Endothelial cell of umbilical vein (primary cell): ENCODE measurements at regions not wholly inside any gene's neighbourhood (a gene's known extent, or its start where the extent isn't known, plus 50 kb on each side); places are given as distances from the start of the nearest gene placed in this dataset.

ENCODE experiments used
- EZH2 ChIP-seq: IDR thresholded peaks from 2 replicates; pipeline ENCODE4 v1.6.1; 2012; ENCODE audit warnings: borderline replicate concordance, low read depth, mild to moderate bottlenecking, moderate library complexity, low read length, inconsistent platforms; ENCODE audit not compliant: severe bottlenecking
- FOS ChIP-seq: IDR thresholded peaks from 2 replicates; pipeline ENCODE4 v1.6.1; 2011; ENCODE audit warnings: mild to moderate bottlenecking, low read length, moderate library complexity, borderline replicate concordance; ENCODE audit not compliant: insufficient read depth
- GATA2 ChIP-seq: IDR thresholded peaks from 2 replicates; pipeline ENCODE4 v1.7.0; 2011; ENCODE audit warnings: low read depth, mild to moderate bottlenecking, moderate library complexity, mixed read lengths, low read length; ENCODE audit not compliant: insufficient read length, insufficient read depth
- JUN ChIP-seq: IDR thresholded peaks from 2 replicates; pipeline ENCODE4 v1.6.1; 2011; ENCODE audit warnings: borderline replicate concordance, low read depth; ENCODE audit not compliant: insufficient read length, insufficient read depth
- POLR2A ChIP-seq: IDR thresholded peaks from 2 replicates; pipeline ENCODE4 v1.6.1; 2012; ENCODE audit warnings: low read depth, mild to moderate bottlenecking, control low read depth, low read length
- POLR2AphosphoS5 ChIP-seq: IDR thresholded peaks from 2 replicates; pipeline ENCODE4 v1.6.1; 2012; ENCODE audit warnings: low read depth, mild to moderate bottlenecking, control low read depth, low read length, moderate library complexity; ENCODE audit not compliant: insufficient read depth
- TF ChIP-seq, protein P1 (sequence below), 2 donors: IDR thresholded peaks; 1 replicate in 1 of 2; 2 replicates in 1 of 2; pipeline ENCODE4 v1.5.1; 2011; ENCODE audit warnings: low read length in 2 of 2, mild to moderate bottlenecking in 2 of 2, moderate library complexity in 2 of 2, control low read depth in 1 of 2, inconsistent platforms in 1 of 2, low read depth in 1 of 2; ENCODE audit not compliant: insufficient read depth in 1 of 2; ENCODE audit errors: extremely low read depth in 1 of 2
- TF ChIP-seq, protein P2 (sequence below): IDR thresholded peaks from 2 replicates; pipeline ENCODE4 v1.6.1; 2011; ENCODE audit not compliant: insufficient read depth, insufficient read length

- TF ChIP-seq, protein P1, sequence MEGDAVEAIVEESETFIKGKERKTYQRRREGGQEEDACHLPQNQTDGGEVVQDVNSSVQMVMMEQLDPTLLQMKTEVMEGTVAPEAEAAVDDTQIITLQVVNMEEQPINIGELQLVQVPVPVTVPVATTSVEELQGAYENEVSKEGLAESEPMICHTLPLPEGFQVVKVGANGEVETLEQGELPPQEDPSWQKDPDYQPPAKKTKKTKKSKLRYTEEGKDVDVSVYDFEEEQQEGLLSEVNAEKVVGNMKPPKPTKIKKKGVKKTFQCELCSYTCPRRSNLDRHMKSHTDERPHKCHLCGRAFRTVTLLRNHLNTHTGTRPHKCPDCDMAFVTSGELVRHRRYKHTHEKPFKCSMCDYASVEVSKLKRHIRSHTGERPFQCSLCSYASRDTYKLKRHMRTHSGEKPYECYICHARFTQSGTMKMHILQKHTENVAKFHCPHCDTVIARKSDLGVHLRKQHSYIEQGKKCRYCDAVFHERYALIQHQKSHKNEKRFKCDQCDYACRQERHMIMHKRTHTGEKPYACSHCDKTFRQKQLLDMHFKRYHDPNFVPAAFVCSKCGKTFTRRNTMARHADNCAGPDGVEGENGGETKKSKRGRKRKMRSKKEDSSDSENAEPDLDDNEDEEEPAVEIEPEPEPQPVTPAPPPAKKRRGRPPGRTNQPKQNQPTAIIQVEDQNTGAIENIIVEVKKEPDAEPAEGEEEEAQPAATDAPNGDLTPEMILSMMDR (IDR thresholded peaks at IDR 0.05; ENCODE audit: extremely low read depth in 1 of 2, insufficient read depth in 1 of 2, low read depth in 1 of 2, low read length in 2 of 2): no peak
- no peak for TF ChIP-seq POLR2A
- TF ChIP-seq, protein P2, sequence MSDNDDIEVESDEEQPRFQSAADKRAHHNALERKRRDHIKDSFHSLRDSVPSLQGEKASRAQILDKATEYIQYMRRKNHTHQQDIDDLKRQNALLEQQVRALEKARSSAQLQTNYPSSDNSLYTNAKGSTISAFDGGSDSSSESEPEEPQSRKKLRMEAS: no peak
- no peak for TF ChIP-seq EZH2
- no peak for TF ChIP-seq POLR2AphosphoS5
- no peak for TF ChIP-seq GATA2
- TF ChIP-seq JUN: no peak
- no peak for TF ChIP-seq FOS
Measured at GRCh38 chr11:109132539-109132938, 289.5 kb upstream of the C11orf87 start.
